HG03135 (cell line): ENCODE measurements at regions not wholly inside any gene's neighbourhood (a gene's known extent, or its start where the extent isn't known, plus 50 kb on each side); places are given as distances from the start of the nearest gene placed in this dataset.

Experiments
- ATAC-seq: cut with Tn5 transposase; IDR thresholded peaks from one replicate; pipeline ENCODE4 v1.9.1; 2021; ENCODE audit warnings: mild to moderate bottlenecking, moderate library complexity; ENCODE audit not compliant: unreplicated experiment

- no peak for ATAC-seq
Measured at GRCh38 chr14:105863296-105864108, 337.1 kb downstream of the TMEM121 start.

DNA sequence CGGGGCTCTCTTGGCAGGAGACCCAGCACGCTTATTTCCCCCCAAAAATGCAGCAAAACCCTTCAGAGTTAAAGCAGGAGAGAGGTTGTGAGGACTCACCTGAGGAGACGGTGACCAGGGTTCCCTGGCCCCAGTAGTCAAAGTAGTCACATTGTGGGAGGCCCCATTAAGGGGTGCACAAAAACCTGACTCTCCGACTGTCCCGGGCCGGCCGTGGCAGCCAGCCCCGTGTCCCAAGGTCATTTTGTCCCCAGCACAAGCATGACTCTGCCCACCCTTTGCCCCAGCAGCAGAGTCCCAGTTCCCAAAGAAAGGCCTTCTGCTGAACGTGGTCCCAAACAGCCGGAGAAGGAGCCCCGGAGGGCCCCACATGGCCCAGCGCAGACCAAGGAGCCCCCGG is 337.7 kb downstream of the TMEM121 start:
- ATAC-seq = no peak

- no peak for ATAC-seq
Measured at GRCh38 chr14:105864651-105865265, 338.4 kb downstream of the TMEM121 start.

DNA sequence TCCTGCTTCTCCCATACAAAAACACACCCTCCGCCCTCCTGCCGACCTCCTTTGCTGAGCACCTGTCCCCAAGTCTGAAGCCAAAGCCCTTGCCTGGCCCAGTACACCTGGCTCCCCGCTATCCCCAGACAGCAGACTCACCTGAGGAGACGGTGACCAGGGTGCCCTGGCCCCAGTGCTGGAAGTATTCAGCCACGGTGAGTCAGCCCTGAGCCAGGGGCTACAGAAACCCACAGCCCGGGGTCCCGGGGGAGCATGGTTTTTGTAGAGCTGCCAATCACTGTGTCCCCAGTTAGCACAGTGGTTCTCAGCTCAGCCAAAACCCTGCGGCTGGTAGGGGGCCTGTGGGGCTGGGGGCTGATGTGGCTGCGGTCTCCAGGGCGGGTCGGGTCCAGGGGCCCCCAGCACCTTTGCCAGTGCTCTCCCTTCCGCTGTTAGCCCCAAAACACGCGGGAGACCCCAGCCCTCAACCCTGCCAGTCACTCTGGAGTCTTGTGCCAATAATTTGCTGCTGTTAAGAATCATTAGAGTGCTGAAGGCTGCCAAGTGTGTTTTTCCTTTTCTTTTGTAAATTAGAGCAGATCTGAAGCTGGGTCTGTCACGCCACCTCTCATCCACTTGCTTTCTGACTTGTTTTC is 339.0 kb downstream of the TMEM121 start:
- ATAC-seq = no peak

DNA sequence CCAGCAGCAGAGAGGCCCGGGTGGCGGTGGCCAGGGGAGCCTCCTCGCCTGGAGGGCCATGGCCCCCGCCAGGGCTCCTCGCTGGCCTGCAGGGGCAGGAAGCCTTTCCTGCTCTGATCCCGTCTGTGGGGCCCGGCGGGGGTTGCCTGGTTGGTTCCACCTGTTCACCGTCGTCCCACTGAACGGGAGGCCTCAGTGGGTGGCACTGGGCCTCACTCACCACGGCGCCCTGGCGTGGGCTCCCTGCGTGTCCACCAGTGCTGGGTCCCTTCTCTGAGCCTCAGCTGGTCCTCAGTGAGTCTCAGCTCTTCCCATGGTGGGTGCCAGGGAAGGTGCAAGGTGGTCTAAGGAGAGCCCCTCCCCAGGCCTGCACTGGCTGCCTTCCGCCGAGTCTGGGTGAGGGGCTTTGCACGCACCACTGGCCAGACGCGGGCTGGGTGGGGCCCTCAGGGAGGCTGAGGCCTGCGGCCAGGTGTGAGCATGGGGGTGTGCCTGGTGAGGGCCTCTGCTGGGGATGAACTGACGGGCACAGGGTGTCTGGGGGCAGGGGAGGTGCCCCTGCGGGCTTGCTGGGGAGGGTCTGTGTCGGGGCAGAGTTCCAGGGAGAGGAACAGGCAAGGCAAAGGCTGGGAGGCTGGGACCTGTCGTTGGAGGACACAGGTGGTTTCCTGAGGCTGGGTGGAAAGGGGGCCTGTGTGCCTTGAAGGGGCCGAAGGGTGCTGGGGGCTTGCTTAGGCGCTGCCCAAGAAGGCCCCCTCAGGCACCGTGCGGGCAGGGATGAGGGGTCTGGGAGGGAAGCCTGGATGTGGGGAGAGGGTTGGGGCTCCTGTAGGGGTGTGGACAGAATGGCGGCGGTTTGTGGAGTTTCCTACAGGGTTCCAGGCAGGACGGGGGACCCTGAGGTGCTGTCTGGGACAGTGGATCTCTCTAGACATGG is 339.8 kb downstream of the TMEM121 start:
- no peak for ATAC-seq

DNA sequence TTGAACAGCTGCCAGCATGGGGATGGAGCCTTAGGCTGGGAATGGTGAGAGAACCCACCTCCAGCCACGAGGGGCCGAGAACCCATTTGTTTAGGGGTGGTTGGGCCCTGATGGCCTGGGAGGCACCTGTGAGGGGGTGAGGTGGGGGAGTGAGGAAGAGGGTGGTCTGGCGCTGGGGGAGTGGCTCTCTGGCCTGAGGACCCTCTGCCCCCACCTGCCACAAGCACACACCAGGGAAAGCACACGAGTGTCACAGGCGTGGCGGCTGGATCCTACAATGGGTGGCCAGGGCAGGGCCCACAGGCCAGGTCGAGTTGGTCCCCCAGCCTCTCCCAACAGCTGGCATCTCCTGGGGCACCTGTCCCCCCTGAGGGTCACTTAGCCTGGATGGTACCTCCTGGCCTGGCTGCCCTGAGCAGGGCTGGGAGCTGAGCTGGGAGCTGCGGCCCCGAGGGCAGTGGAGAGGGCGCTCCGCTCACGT is 340.5 kb downstream of the TMEM121 start:
- ATAC-seq = no peak

GRCh38 chr14:105867961-105868599 is 341.7 kb downstream of the TMEM121 start:
- no peak for ATAC-seq

DNA sequence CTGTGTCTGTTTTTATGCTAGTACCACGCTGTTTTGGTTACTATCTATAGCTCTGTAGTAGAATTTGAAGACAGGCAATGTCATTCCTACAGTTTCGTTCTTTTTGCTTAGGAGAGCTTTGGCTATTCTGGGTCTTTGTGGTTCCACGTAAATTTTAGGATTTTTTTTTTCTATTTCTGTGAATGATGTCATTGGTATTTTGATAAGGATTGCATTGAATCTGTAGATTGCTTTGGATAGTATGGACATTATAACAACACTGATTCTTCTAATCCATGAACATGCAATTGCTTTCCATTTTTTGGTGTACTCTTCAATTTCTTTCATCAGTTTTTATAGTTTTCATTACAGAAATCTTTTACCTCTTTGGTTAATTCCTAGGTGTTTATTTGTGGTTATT is 345.2 kb downstream of the TMEM121 start:
- ATAC-seq = no peak

DNA sequence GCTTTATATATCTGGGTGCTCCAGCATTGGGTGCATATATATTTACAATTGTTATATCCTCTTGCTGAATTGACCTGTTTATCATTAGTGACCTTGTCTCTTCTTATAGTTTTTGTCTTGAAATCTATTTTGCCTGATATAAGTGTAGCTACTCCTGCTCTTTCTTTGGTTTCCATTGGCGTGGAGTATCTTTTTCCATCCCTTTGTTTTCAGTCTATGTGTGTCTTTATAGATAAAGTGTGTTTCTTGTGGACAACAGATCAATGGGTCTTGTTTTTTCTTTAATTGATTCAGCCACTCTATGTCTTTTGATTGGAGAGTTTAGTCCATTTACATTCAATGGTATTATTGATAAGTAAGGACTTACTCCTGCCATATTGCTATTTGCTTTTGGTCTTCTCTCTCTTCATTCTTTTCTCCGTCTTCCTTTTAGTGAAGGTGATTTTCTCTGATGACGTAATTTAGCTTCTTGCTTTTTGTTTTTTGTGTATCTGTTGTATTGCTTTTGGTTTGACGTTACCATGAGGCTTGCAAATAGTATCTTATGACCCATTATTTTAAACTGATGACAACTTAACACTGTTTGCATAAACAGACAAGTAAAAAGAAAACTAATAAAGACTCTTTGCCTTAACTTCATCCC is 347.6 kb downstream of the TMEM121 start:
- ATAC-seq = no peak

GRCh38 chr14:105876158-105876557 is 349.8 kb downstream of the TMEM121 start:
- ATAC-seq = no peak

GRCh38 chr14:105876829-105877228 is 350.4 kb downstream of the TMEM121 start:
- no peak for ATAC-seq

DNA sequence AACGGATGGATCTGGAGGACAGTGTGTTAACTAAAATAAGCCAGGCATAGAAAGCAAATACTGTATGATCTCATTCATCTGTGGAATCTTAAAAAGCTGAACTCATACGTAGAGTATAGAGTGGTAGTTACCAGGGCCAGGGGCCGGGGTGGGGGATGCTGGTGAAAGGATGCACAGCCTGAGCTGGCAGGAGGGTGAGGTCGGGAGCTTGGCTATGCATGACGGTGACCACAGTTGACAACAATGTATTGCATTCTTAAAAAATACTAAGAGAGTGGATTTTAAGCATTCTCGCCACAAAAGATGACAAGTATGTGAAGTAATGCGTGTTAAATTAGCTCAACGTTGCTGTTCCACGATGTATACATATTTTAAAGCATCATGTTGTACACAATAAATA is 351.3 kb downstream of the TMEM121 start:
- ATAC-seq = no peak

DNA sequence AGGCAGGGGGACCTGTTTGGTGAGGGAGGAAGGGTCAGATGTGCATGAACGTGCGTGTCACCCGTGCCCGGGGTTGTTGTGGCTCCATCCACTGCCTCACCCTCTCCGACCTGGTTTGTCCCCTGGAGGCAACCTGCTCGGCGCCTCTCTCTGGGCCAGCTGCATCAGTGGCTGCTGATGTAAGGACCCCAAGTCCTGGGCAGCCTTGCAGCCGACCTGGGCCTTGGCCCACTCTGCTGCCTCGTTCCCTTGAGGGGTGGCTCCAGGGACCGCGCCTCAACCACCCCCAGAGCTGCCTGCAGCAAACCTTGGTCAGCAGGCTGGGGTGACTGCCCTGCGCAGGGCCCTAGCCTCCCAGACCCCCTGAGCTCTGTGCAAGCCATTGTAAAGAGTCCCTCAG is 351.7 kb downstream of the TMEM121 start:
- ATAC-seq = no peak

GRCh38 chr14:105878554-105878953 is 352.2 kb downstream of the TMEM121 start:
- no peak for ATAC-seq

DNA sequence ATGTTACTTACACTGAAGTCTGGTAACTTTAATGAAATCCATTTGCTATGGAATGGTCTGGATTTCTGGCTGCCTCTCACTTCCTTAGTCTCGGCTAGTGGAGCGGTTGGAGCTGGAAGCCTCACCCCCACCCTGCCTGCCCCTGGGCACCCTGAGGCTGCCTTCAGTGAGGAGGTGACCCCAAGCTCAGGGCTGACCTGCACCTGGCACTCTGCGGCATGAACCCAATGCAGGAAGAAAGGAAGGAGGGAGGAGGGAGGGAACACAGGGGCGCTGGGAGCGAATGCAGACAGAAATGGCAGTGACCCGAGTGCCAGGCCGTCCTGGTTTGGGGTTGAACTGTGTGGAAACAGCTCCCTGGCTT is 353.1 kb downstream of the TMEM121 start:
- ATAC-seq = no peak

- ATAC-seq = no peak
Measured at GRCh38 chr14:105879867-105880561, 353.6 kb downstream of the TMEM121 start.

DNA sequence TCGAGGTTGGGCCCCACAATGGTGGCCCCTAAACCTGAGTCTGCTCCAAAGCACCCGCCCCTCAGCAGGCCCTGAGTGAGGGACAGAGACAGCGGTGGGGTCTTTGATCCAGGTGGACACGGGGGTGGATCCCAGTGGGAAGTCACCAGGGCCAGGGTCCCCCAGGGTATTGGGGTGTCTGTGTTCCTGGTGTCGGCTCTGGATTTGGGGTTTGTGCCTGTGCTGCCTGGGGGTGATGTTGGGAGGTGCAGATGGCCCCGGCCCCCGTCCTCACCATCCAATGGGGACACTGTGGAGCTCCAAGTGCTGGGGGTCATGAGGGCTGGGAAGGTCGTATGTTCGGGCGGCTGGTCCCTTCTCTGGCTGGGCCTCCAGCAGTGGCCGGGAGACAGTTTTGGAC is 354.2 kb downstream of the TMEM121 start:
- no peak for ATAC-seq

- ATAC-seq = no peak
Measured at GRCh38 chr14:105881021-105881930, 354.9 kb downstream of the TMEM121 start.
